22Rv1 (cell line): ENCODE measurements at regions not wholly inside any gene's neighbourhood (a gene's known extent, or its start where the extent isn't known, plus 50 kb on each side); places are given as distances from the start of the nearest gene placed in this dataset.

ENCODE experiments used
- ZFX ChIP-seq: fragments of 450-650 bp; IDR thresholded peaks from 2 replicates; pipeline ENCODE4 v1.6.1; 2017; ENCODE audit warnings: antibody characterized with exemption, borderline replicate concordance
- TF ChIP-seq, protein P1 (sequence below): fragments of 450-650 bp; IDR thresholded peaks from 2 replicates; pipeline ENCODE4 v1.5.1; 2017; ENCODE audit warnings: mild to moderate bottlenecking

DNA sequence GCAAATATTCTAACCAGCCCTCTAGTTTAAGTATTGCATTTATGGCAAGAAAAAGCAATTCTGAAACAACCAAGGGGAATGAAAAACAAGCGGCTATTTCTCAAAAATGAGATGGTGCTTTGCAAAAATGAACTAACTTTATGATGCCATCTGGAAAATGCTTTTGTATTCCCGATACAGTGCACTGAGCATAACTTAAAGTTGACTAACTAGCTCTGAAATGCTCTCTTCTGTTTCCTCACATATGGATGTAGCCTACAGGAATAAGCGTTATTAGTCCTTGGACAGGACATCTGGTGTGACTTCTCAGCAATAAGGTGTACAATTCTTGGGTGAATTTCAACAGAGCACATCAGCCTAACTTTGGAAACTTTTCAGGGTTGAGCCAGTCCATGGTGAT lies 228.2 kb upstream of the DDI1 start:
- TF ChIP-seq, protein P1, sequence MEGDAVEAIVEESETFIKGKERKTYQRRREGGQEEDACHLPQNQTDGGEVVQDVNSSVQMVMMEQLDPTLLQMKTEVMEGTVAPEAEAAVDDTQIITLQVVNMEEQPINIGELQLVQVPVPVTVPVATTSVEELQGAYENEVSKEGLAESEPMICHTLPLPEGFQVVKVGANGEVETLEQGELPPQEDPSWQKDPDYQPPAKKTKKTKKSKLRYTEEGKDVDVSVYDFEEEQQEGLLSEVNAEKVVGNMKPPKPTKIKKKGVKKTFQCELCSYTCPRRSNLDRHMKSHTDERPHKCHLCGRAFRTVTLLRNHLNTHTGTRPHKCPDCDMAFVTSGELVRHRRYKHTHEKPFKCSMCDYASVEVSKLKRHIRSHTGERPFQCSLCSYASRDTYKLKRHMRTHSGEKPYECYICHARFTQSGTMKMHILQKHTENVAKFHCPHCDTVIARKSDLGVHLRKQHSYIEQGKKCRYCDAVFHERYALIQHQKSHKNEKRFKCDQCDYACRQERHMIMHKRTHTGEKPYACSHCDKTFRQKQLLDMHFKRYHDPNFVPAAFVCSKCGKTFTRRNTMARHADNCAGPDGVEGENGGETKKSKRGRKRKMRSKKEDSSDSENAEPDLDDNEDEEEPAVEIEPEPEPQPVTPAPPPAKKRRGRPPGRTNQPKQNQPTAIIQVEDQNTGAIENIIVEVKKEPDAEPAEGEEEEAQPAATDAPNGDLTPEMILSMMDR: no peak
- no peak for TF ChIP-seq ZFX
